Stomach (tissue), 8 donors: ENCODE measurements at regions not wholly inside any gene's neighbourhood (a gene's known extent, or its start where the extent isn't known, plus 50 kb on each side); places are given as distances from the start of the nearest gene placed in this dataset.

Experiments
- DNase-seq, 2 donors: peaks; one replicate each; pipeline versions ENCODE4 v3.0.0 to v3.0.0-alpha.2; 2013 to 2019
- H3K27ac ChIP-seq, 5 donors: fragments of 200-600 bp in 4 of 5; sonication (generic) in 4 of 5; one replicate each; pipeline ENCODE4 v1.5.1; 2013 to 2019; ENCODE audit warnings: mild to moderate bottlenecking in 1 of 5, moderate library complexity in 1 of 5
- H3K27me3 ChIP-seq, 3 donors: fragments of 200-600 bp; sonication (generic); one replicate each; pipeline ENCODE4 v1.5.1; 2017 to 2019; ENCODE audit warnings: mixed run types in 1 of 3
- H3K36me3 ChIP-seq, 4 donors: fragments of 200-600 bp; sonication (generic); 1 replicate in 3 of 4; 2 replicates in 1 of 4; pipeline ENCODE4 v1.5.1; 2016 to 2019
- H3K4me1 ChIP-seq, 4 donors: fragments of 200-600 bp; sonication (generic); one replicate each; pipeline ENCODE4 v1.5.1; 2016 to 2019
- H3K4me3 ChIP-seq, 4 donors: fragments of 200-600 bp; sonication (generic) in 3 of 4; one replicate each; pipeline ENCODE4 v1.5.1; 2016 to 2019; ENCODE audit warnings: mild to moderate bottlenecking in 1 of 4
- H3K9me3 ChIP-seq, 4 donors: fragments of 200-600 bp; sonication (generic); one replicate each; pipeline ENCODE4 v1.5.1; 2016 to 2019
- CTCF ChIP-seq, 7 experiments: fragments of 450-650 bp in 4 of 7; fragments of 200-600 bp in 3 of 7; sonication (generic) in 3 of 7; IDR thresholded peaks; one replicate each; pipeline ENCODE4 v1.5.1; 2016 to 2019; ENCODE audit warnings: antibody characterized with exemption in 7 of 7, control low read depth in 2 of 7, mild to moderate bottlenecking in 1 of 7
- EP300 ChIP-seq: sonication (generic); formaldehyde crosslinking; IDR thresholded peaks from one replicate; pipeline ENCODE4 v1.6.1; 2017; ENCODE audit warnings: antibody characterized with exemption
- POLR2A ChIP-seq, 4 donors: fragments of 450-650 bp; IDR thresholded peaks; one replicate each; pipeline ENCODE4 v1.6.1; 2016; ENCODE audit warnings: antibody characterized with exemption in 4 of 4, control low read depth in 2 of 4, mild to moderate bottlenecking in 1 of 4, moderate library complexity in 1 of 4
- POLR2AphosphoS5 ChIP-seq, 3 donors: sonication (generic); formaldehyde crosslinking; IDR thresholded peaks; one replicate each; pipeline ENCODE4 v1.6.1; 2016; ENCODE audit warnings: antibody characterized with exemption in 3 of 3
- WGBS, 5 donors: extraction: QIAGEN DNeasy Blood & Tissue Kit in 3 of 5; methylation state at CpG; one replicate each; pipeline versions ENCODE4 v1.1.5 to v1.1.7; 2013 to 2018; 5-methylcytosine and 5-hydroxymethylcytosine counted together
- intact Hi-C: fragments of 100-400 bp; cut with DNase I; formaldehyde crosslinking; loops from one replicate; pipeline ENCODE4 v1.15.1; 2023; ENCODE audit warnings: low total_unique reads
- donor health status: healthy with polysubstance abuse.
- donor health status: Bipolar disorder and iron deficiency.
- donor health status: healthy.

DNA sequence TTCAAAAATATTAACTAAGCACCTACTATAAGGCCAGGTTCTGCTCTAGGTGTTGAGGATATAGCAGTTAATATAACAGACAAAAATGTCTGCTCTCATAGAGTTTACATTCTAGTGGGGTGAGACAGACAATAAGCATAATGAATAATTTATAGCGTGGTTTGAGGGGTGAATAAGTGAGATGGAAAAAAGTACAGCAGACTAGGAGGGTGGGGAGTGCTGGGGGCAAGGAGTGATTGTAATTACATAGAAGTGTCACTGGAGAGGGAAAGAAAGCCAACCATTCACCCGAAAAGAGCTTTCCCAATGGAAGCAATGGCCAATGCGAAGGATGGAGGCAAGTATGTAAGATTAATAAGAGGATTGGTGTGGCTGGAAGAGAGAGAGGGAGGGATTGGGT is 552.9 kb upstream of the KCNMB2 start:
- TF ChIP-seq POLR2A (IDR thresholded peaks at IDR 0.05) (no peak), CTCF (IDR thresholded peaks at IDR 0.05) (no peak), EP300 (no peak), POLR2AphosphoS5 (IDR thresholded peaks at IDR 0.05) (no peak)
- Histone ChIP-seq H3K4me3 (no peak overlapping the region), H3K9me3 (no peaks in the 10 kb centered on the region), H3K36me3 (no peaks in the 10 kb centered on the region), H3K4me1 (no peaks in the 10 kb centered on the region), H3K27ac (no peak overlapping the region), H3K27me3 (no peaks in the 10 kb centered on the region)
- DNase-seq, result no peak
- intact Hi-C loops, result no loop called here
- WGBS, 5 donors, result 76 to 98% (median 80%) methylated on average over 3 of the region's 3 CpGs

DNA sequence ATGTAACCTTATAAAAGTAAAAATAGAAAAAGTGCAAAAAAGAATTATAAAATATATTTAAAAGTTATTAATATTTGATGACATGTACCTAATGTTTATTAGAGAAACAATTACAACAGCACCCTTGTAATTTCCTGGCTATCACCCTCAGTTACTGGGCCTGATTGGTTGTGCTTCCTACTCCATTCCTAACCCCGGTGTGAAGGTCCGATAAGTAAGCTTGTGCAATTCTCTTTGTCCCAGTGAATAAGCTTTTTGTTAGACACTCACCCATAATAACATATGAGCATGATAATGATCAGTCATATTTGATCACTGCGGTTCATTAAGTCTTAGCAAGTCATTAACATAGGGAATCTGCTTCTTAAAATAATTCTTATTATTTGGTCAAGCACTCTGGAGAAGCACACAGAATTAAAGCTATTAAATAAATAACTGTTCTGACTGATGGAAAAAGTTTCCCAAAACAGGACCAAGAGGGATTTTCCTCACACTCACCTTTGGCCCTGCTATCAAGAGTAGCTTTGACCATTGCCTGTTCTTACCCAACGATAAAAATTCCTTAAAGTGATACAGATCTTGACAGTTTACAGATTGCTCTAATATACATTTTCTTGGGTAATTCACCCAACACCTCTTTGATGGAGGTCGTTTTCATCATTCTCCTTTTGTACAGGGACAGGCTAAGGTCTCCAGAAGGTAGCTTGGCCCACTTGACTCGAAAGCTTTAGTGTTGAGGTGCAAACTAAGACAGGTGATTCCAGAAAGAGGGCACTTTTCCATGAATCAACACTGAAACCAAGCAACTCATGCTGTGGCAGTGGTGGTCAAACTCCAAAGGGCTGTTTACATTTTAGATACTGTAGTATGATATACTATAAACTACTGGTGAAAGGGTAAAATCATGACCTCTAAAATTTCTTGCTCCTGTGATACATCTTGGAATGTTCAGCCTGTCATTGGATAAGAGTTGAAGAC is 543.0 kb upstream of the KCNMB2 start:
- no peak overlapping the region for H3K27ac ChIP-seq
- intact Hi-C loops, result no loop called here
- no peaks in the 10 kb centered on the region for H3K36me3 ChIP-seq
- no peak overlapping the region for H3K4me3 ChIP-seq
- no peak for TF ChIP-seq CTCF (IDR thresholded peaks at IDR 0.05)
- TF ChIP-seq POLR2AphosphoS5 (IDR thresholded peaks at IDR 0.05), result no peak
- TF ChIP-seq EP300, result no peak
- H3K27me3 ChIP-seq, result no peaks in the 10 kb centered on the region
- WGBS, 5 donors, result 67 to 74% (median 72%) methylated on average over 6 of the region's 6 CpGs
- H3K4me1 ChIP-seq, result no peaks in the 10 kb centered on the region
- H3K9me3 ChIP-seq, result no peaks in the 10 kb centered on the region
- no peak for DNase-seq

- TF ChIP-seq POLR2AphosphoS5 (IDR thresholded peaks at IDR 0.05) (no peak), POLR2A (IDR thresholded peaks at IDR 0.05) (no peak), CTCF (IDR thresholded peaks at IDR 0.05) (no peak), EP300 (no peak)
- DNase-seq, result no peak
- Histone ChIP-seq H3K27me3 (no peaks in the 10 kb centered on the region), H3K36me3 (no peaks in the 10 kb centered on the region), H3K4me3 (no peak overlapping the region), H3K27ac (no peak overlapping the region), H3K4me1 (no peaks in the 10 kb centered on the region), H3K9me3 (peaks cover 0 to 8% (median 0%) of the 10 kb centered on the region in 4 donors)
- intact Hi-C loops, result no loop called here
Measured at GRCh38 chr3:177994976-177995375, 541.3 kb upstream of the KCNMB2 start.

DNA sequence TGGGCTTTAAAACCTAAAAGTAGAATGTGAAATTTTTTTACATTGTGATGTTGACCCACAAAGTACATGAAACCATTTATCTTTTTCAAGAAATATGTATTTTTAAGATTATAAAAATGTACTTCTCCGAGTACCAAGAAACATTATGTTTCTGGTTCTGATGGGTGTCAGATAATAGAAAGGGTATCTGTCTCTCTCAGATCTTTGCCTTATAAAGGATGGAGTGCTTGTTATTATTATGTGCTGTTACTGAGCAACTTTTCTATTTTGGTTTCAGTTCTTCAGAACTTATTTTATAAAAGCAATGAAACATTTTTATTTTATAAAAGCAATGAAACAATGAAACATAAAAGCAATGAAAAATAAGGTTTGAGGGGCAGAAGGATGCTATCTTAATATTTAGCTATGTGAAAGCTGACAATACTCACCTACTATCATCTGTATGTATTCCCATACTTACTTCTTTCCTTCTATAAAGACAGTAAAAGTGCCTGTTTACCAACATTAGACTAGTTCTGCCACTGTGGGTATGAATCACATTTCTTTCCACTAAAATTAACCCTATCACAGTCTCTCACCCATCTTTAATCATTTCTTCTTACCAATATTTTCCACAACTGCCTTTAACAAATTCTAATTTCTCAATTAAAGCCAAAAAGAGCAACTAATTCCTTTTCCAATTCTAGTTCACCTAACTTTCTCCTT is 540.7 kb upstream of the KCNMB2 start:
- DNase-seq, result no peak
- 63 to 81% (median 76%) methylated on average over 1 of the region's 1 CpG for WGBS, 5 donors
- intact Hi-C loops, result no loop called here
- Histone ChIP-seq H3K27ac (no peak overlapping the region), H3K4me1 (no peaks in the 10 kb centered on the region), H3K36me3 (no peaks in the 10 kb centered on the region), H3K9me3 (peaks cover 0 to 9% (median 0%) of the 10 kb centered on the region in 4 donors), H3K27me3 (no peaks in the 10 kb centered on the region), H3K4me3 (no peak overlapping the region)
- TF ChIP-seq CTCF (IDR thresholded peaks at IDR 0.05), result no peak
- TF ChIP-seq POLR2A (IDR thresholded peaks at IDR 0.05), result no peak
- no peak for TF ChIP-seq EP300
- no peak for TF ChIP-seq POLR2AphosphoS5 (IDR thresholded peaks at IDR 0.05)
